CD4-positive, alpha-beta T cell (primary cell): ENCODE measurements at regions not wholly inside any gene's neighbourhood (a gene's known extent, or its start where the extent isn't known, plus 50 kb on each side); places are given as distances from the start of the nearest gene placed in this dataset.

Experiments
- ATAC-seq: fragments of 200-7000 bp; cut with Tn5 transposase; one replicate; pipeline ENCODE4 v1.10.0; 2022; ENCODE audit warnings: mild to moderate bottlenecking; ENCODE audit not compliant: poor library complexity
- CTCF ChIA-PET: fragments of 350-600 bp; sonication (Branson Sonifier 250); formaldehyde crosslinking; loops from one replicate; lab custom pipeline; 2021; ENCODE audit warnings: antibody characterized with exemption, inconsistent platforms; lab: Charles Lee
- POLR2A ChIA-PET: fragments of 350-600 bp; sonication (Branson Sonifier 250); formaldehyde crosslinking; loops from one replicate; lab custom pipeline; 2021; ENCODE audit warnings: antibody characterized with exemption, inconsistent platforms; lab: Charles Lee
- DNase-seq, 14 experiments: peaks; one replicate each; pipeline ENCODE4 v3.0.0-alpha.2; 2013 to 2020; ENCODE audit warnings: mixed read lengths in 2 of 14
- H3K27ac ChIP-seq, 2 donors: one replicate each; pipeline versions ENCODE4 v1.5.1 to v1.7.0; 2013; ENCODE audit warnings: low read length in 2 of 2, low read depth in 1 of 2, mild to moderate bottlenecking in 1 of 2
- H3K27me3 ChIP-seq, 2 experiments: 1 replicate in 1 of 2; 2 replicates in 1 of 2; pipeline versions ENCODE4 v1.6.1 to v1.7.0; 2013; ENCODE audit warnings: low read length in 2 of 2, control low read depth in 1 of 2, mild to moderate bottlenecking in 1 of 2, moderate library complexity in 1 of 2; ENCODE audit not compliant: insufficient read depth in 2 of 2, control insufficient read depth in 1 of 2
- H3K36me3 ChIP-seq: one replicate; pipeline ENCODE4 v1.6.1; 2013; ENCODE audit warnings: low read length, control low read depth; ENCODE audit not compliant: insufficient read depth
- H3K4me1 ChIP-seq: one replicate; pipeline ENCODE4 v1.6.1; 2013; ENCODE audit warnings: low read length, control low read depth; ENCODE audit not compliant: insufficient read depth
- H3K4me3 ChIP-seq: one replicate; pipeline ENCODE4 v1.5.1; 2013; ENCODE audit warnings: mild to moderate bottlenecking, low read length, moderate library complexity
- H3K9me3 ChIP-seq, 2 experiments: 1 replicate in 1 of 2; 2 replicates in 1 of 2; pipeline versions ENCODE4 v1.6.1 to v1.7.0; 2013; ENCODE audit warnings: low read length in 2 of 2, mild to moderate bottlenecking in 2 of 2, control low read depth in 1 of 2, moderate library complexity in 1 of 2; ENCODE audit not compliant: control insufficient read depth in 1 of 2, insufficient read depth in 1 of 2
- H3K27ac Mint-ChIP-seq: one replicate; pipeline ENCODE4 v1.8.0; 2020; ENCODE audit warnings: mixed read lengths
- H3K27me3 Mint-ChIP-seq: one replicate; pipeline ENCODE4 v1.8.0; 2021; ENCODE audit warnings: mixed read lengths
- H3K36me3 Mint-ChIP-seq: one replicate; pipeline ENCODE4 v1.8.0; 2021; ENCODE audit warnings: low read depth, mixed read lengths
- H3K4me1 Mint-ChIP-seq: one replicate; pipeline ENCODE4 v1.8.0; 2021; ENCODE audit warnings: low read depth, mixed read lengths
- H3K4me3 Mint-ChIP-seq: one replicate; pipeline ENCODE4 v1.8.0; 2020; ENCODE audit warnings: mild to moderate bottlenecking, mixed read lengths
- H3K9me3 Mint-ChIP-seq: one replicate; pipeline ENCODE4 v1.8.0; 2020; ENCODE audit warnings: mixed read lengths
- CTCF ChIP-seq: fragments of 200-600 bp; IDR thresholded peaks from one replicate; pipeline ENCODE4 v1.8.0; 2022; ENCODE audit warnings: antibody characterized with exemption, mild to moderate bottlenecking
- intact Hi-C, 2 experiments: fragments of 100-400 bp; cut with DNase I in 1 of 2; cut with micrococcal nuclease in 1 of 2; formaldehyde crosslinking; loops; one replicate each; pipeline versions ENCODE4 v1.15.1 to v1.9.0; 2023 to 2025; cut with DNase I, micrococcal nuclease

DNA sequence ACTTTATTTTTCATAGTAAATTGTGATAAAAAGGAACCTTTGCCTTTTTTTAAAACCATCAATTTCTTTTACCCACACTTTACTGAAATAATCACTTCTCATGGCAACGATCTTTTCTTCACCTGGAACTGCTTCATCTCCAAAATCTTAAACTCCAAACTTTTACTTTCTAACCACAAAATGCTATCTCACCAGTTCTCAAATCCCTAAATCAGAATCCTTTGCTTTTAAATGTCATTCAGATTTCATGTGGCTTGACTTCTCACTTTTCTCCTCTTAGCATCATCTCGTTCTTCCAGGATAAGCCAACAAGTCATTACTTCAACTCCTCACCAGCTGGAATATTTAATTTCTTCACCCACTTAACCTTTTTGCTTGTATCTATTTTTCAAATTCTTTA, 284.3 kb upstream of the RASGEF1B start:
- Histone ChIP-seq H3K27ac (no peak overlapping the region), H3K4me3 (no peak overlapping the region), H3K9me3 (no peaks in the 10 kb centered on the region), H3K4me1 (no peaks in the 10 kb centered on the region), H3K27me3 (no peaks in the 10 kb centered on the region), H3K36me3 (no peaks in the 10 kb centered on the region)
- no peaks in the 10 kb centered on the region for H3K36me3 Mint-ChIP-seq
- H3K27me3 Mint-ChIP-seq, result no peaks in the 10 kb centered on the region
- H3K4me1 Mint-ChIP-seq, result no peaks in the 10 kb centered on the region
- intact Hi-C loops, result no loop called here
- DNase-seq, result no peak
- no peak for ATAC-seq
- H3K4me3 Mint-ChIP-seq, result no peak overlapping the region
- ChIA-PET CTCF (no interaction called here), POLR2A (no interaction called here)
- H3K27ac Mint-ChIP-seq, result no peak overlapping the region
- no peaks in the 10 kb centered on the region for H3K9me3 Mint-ChIP-seq
- no peak for TF ChIP-seq CTCF

- ATAC-seq (no peak), DNase-seq (no peak)
- ChIA-PET CTCF (no interaction called here), POLR2A (no interaction called here)
- Mint-ChIP-seq H3K27me3 (no peaks in the 10 kb centered on the region), H3K27ac (no peak overlapping the region), H3K4me3 (no peak overlapping the region), H3K9me3 (no peaks in the 10 kb centered on the region), H3K36me3 (no peaks in the 10 kb centered on the region), H3K4me1 (no peaks in the 10 kb centered on the region)
- H3K4me1 ChIP-seq, result no peaks in the 10 kb centered on the region
- no peaks in the 10 kb centered on the region for H3K36me3 ChIP-seq
- intact Hi-C loops, result no loop called here
- H3K4me3 ChIP-seq, result no peak overlapping the region
- H3K9me3 ChIP-seq, result no peaks in the 10 kb centered on the region
- H3K27me3 ChIP-seq, result no peaks in the 10 kb centered on the region
- H3K27ac ChIP-seq, result no peak overlapping the region
- TF ChIP-seq CTCF, result no peak
Measured at GRCh38 chr4:81754169-81754568, 282.5 kb upstream of the RASGEF1B start.

DNA sequence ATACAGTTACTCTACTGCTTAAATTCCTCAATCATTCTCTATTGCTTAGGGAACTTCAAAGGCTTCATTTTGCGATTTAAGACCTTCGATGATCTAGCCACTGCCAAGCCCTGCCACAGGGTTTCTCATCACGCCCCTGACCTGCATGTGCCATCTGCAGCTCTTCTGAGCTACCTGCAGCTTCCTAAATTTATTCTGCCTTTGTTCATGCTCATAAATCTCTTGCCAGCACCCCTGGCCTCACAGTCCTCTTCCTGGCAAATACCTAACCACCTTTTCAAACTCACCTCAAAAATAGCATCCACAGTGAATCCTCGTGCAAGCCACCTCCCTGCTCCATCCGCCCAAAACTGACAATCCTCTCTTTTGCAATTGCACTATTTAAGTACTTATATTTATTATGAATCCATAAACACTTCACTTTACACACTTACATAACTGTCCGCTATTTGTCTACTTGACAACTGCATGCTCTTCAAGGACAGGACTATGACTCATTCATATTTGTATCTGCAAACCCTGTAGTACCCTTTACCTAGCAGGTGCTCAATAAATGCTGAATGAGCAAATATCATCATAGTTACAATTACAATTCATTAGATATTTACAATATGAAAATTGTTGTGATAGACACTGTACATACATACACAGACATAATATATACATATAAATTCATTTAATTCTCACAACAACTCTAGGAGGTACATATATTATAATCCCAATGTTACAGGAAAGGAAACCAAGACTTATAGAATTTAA, 280.0 kb upstream of the RASGEF1B start:
- Mint-ChIP-seq H3K27me3 (no peaks in the 10 kb centered on the region), H3K36me3 (no peaks in the 10 kb centered on the region), H3K9me3 (peaks cover 2% of the 10 kb centered on the region), H3K4me3 (no peak overlapping the region), H3K27ac (no peak overlapping the region), H3K4me1 (no peaks in the 10 kb centered on the region)
- TF ChIP-seq CTCF, result no peak
- no peaks in the 10 kb centered on the region for H3K9me3 ChIP-seq
- no peaks in the 10 kb centered on the region for H3K4me1 ChIP-seq
- H3K27me3 ChIP-seq, result no peaks in the 10 kb centered on the region
- POLR2A ChIA-PET, result no interaction called here
- intact Hi-C loops, result no loop called here
- no peak overlapping the region for H3K27ac ChIP-seq
- ATAC-seq, result no peak
- CTCF ChIA-PET, result no interaction called here
- no peak overlapping the region for H3K4me3 ChIP-seq
- DNase-seq, result no peak
- no peaks in the 10 kb centered on the region for H3K36me3 ChIP-seq
